Activated CD8-positive, alpha-beta memory T cell treated with anti-CD3 and anti-CD28 coated beads, Interleukin-2, amount 50 U/mL, for 1 hour (primary cell): ENCODE measurements at regions not wholly inside any gene's neighbourhood (a gene's known extent, or its start where the extent isn't known, plus 50 kb on each side); places are given as distances from the start of the nearest gene placed in this dataset.

Source experiments
- DNase-seq: peaks from one replicate; pipeline ENCODE4 v3.0.0-alpha.2; 2020; ENCODE audit errors: extremely low read depth

DNA sequence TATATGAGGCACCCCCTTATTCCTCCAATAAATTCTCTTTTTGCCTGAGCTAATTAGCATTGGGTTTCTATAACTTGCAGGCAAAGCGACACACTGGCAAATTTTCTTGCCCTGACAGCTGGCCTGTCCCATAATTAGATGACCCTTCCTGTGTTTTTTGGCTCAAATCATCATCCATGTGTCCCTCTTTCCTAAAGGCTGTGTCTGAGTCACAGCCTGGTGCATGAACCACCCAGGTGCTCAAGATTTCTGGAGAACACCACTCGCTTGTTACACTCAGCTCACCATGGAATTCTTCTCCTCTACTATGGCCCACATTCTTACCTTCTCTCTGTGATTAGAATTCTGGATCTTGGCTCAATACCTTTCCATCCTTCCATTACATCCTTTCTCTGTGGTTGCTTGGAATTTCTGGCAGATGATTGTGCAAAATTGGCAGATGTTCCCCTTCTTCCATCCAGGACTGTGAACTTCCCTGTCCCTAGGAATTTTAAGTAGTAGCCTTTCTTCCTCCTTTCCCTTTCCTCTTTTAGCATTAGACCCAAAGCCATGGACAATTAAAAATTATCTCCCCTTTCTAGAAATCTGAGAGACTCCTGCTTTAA is 116.0 kb upstream of the ANKRD1 start:
- no peak for DNase-seq

DNA sequence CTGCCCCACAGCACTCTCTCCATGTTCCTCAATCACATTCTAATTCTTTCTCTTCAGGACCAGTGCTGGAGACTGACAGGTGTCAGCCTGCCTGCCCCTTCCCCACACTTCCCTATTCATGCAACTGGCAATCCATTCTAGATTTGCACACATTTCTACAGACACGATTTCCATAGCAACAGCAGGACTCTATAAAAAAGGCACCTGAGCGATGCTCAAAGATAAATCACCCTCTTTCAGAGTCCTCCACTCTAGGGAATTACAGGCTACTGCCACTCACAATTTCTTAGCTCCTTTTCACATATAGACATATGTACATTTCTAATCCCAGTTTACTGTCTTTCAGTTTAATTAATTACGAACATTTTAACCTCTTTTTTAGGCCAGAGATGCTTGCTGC is 118.1 kb upstream of the ANKRD1 start:
- DNase-seq: no peak

DNA sequence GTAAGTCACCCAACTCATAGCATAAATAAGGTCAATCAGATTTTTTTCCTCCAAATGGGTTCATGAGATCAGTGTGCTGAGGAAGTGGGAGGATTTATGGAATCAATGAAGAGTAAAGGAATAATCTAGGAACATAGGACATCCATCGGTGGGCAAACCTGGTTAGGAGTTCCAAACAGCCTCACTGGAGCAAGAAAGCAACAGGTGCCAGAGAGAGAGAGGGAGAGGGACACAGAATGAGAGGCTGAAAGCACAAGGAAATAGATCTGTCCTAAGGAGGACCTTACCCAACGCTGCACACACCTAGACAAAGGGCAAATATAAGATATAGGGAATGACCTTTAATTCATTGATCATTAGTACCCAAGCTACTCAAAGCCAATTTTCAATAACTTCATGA is 119.5 kb upstream of the ANKRD1 start:
- DNase-seq: no peak

DNA sequence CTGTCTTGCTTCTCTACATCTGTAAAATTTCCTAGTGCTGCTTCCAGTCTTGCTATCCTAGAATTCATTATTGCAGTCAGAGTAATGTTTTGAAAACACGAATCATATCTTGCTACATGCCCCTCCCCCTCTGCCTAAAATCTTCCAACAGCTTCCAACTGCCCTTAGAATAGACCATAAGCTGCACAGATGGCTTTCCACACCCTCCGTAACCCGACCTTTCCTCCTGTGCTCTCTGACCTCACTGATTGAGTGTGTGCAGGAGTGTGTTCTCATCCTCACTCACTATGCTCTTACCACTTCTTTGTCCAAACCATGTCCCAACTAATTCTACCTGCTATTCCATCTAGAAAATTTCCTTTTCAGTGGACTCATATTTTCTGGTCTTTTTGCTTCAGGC is 121.2 kb upstream of the ANKRD1 start:
- no peak for DNase-seq

DNA sequence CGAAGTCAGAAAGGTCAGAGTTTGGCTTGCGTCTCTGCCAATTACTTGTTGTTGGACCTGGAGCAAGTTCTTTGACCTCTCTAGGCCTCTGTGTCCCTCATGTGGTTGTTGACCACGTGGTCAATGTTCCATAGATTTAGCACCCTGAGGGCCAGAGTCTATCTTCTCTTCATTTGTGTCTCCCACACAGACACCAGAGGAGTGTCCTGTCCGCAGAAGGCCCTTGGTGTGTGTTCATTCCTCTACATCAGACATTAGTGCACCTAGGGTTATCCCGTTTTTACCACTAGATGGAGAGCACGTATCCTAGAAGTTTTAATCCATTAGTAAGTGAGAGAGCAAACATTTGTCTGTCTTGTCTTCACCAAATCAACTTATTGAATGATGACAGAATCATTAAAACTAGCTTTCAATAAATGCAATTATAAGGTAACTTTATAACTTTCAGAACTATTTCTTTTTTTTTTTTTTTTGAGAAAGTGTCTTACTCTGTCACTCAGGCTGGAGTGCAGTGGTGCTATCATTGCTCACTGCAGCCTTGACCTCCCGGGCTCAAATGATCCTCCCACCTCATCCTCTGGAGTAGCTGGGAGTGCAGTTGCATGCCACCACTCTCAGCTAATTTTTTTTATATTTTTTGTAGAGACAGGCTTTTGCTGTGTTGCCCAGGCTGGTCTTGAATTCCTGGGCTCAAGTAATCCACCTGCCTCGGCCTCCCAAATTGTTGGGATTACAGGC is 122.5 kb upstream of the ANKRD1 start:
- DNase-seq: no peak

DNA sequence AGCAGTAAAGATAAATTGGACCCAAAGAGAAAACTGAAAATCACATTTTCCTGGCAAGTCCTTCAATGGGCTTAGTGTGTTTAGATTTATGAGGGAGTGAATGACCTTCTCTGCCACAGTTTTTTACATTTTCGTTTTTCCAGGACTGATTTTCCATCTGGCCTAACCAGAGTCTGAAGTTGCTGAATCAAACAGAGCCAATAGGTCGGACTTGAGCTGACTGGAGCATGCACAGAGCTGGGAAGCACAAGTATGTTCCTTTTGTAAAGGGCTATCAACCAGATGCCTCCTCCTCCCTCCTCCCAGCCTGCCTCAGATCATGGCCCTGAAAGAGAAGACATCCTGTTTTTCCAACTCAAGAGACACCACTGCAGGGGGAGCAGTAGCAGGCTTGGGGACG is 126.0 kb upstream of the ANKRD1 start:
- DNase-seq: no peak

DNA sequence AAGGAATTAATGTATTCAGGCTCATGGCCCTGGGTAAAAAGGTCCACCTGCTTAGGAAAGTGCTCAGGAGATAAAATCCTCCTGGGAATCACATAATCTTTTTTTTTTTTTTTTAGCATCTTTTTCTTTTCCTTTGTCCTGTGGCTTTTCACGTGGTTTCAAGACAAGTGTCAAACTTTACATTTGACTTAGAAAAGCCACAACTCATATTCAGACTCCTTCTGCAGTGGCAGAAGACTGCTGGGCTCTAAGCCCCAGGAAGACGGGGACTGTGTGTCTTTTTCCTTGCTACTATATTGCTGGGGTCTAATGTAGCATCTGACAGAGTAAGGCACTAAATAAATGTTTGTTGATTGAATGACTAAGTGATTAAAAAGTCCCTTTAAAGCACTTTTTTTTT is 127.5 kb upstream of the ANKRD1 start:
- no peak for DNase-seq

DNA sequence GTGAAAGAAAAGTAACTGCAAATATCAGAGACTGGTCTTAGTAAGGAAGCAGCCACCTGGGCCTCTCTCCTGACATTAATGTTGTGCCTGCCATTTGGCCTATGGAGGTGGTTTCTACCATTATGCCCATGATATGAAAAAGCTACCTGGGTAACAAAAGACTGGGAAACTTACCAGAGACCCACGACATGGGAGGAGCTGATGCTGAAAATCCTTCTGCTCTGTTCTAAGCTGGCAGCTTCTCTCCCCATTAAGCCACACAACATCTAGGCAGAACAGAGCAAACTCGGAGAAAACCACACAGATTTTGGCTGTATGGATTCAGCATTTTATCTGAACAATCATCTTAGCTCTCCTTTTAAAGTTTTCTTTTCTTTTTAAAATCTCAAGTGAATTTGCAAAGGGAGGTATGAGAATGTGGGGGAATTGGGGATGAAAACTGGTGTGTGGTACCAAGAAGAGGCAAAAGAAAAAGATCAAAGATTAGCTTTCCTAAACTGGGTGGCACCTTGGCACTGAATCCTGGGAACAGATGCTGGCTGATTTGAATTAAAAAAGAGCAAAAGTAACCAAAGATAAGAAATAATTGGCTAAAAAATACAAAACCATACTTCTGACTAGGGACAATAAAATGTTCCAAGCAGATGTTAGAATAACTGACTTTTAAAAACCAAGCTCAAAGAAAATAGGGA is 128.6 kb upstream of the ANKRD1 start:
- no peak for DNase-seq

DNA sequence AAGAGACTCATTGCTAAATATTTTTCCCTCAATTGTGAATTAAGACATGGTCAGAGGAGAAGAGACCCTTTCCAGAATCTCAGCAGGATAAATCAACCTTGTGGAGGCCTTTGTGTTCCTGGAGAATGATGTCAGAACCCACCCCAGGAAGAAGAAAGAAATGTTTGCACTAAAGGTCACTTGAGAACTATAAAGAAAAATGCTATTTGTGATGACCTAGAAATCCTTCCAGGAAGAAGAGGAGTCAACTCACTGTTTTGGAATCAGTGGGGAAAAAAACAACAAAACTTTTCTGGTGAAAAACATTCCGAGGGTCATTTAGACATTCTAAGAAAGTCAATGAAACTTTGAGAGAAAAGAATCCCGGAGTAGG is 129.1 kb upstream of the ANKRD1 start:
- DNase-seq: no peak

DNA sequence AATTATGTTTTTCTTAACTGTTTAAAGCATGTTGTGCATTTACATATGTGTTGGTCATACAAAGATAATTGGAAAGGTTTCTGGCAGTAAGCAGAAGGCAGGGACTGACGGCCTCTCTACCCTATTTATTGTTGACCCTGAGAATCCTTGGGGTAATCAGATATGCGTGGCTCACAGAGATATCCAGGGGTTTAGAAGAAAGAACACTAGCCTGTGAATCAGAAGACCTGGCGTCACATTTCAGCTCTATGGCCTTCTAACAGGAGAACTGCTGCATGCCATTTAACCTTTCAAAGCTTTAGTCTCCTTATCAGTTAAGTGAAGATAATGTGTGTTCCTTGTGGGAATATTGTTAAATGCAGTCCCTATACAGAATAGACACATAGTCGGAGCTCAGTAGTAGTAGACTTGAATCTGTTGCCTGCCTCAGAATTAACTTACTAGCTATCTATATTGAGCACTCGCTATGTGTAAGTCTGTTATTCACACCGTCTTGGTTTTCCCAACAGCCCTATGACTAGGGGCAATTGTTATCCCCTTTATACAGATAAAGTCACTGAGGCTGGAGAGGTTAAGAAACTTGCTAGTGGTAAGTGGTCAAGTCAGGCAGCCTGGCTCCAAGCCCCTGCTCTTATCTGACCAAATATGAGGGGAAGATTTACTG is 129.6 kb upstream of the ANKRD1 start:
- DNase-seq: no peak

DNA sequence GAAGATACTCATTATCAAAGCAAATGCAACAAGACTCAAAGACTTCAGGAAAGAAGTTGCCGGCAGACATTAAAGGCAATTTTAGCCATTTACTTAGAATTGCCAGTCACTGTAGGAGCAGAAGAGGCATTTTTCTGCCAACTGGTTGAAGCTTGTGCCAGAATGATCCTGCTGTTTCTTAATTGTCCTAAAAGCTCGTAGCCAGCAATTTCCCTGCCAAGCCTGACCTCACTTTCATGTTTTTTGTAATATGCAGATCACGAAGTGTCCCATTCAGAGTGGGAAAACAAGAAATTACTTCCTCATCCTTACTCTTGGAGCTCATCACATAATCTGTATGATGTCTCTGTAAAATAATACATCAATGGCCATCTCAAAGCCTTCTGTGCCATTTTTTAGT is 130.9 kb upstream of the ANKRD1 start:
- no peak for DNase-seq

DNA sequence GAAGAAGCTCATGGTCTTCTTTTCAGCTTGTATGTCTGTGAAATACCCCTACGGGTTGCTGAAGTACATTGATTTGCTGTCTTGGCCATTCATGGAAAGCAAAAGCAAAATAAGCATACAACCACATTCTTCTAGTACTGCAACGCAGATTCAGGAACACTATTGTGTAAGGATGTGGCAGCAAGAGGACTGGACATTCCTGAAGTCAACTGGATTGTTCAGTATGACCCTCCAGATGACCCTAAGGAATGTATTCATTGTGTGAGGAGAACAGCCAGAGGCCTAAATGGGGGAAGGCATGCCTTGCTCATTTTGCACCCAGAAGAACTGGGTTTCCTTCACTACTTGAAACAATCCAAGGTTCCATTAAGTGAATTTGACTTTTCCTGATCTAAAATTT is 133.4 kb upstream of the ANKRD1 start:
- DNase-seq: no peak

DNA sequence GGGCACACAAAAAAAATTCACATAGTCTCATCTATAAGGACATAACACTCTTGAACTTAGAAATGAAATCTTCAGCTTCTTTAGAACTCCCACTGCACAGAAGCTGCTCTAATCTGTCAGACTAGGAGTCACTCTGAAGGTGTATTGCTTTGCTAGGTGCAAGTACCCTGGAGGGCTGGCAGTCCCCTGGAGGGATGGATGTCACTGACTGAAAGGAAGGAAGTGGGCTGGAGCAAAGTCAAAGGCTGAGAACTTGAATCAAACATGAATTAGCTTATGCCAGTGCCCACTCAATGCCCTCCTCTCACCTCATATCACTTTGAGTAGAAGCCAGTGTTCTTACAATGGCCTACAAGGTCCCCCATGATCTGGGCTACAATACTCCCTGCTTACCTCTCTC is 140.3 kb upstream of the ANKRD1 start:
- no peak for DNase-seq

DNA sequence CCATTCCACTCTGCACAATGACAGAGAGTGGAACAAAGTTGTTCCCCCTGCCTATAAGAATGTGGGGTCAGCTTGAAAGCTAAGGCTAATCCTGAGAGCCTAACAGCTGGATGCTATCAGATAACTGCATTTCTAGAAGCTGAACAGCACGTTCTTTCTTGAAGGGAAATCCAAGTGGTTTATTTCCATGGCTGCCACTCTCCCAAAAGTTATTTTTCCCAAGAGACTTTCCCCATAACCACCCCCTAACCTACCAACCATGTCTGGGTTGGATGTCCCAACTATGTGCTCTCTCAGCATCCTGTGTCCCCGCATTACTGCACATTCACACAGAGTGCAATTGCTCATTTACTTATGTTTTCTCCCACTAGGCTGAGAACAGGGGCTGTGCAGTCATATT is 140.7 kb upstream of the ANKRD1 start:
- no peak for DNase-seq

DNA sequence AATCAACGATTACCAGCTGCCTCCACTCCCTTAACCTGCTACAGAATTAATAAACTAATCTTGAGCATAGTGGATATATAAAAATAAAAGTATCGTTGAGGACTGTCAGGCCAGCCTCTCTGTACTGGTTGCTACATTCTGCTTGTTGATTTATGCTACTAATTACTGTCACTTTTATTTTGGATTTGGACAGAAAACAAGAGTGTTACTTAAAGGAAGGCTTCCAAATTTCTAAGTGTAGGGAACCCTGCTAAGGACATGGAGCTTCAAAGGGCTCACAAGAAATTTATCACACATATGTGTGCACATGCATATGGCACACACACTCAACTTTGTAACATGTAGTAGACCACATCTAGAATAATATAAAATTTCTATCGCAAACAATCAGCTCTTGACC is 141.2 kb upstream of the ANKRD1 start:
- no peak for DNase-seq

DNA sequence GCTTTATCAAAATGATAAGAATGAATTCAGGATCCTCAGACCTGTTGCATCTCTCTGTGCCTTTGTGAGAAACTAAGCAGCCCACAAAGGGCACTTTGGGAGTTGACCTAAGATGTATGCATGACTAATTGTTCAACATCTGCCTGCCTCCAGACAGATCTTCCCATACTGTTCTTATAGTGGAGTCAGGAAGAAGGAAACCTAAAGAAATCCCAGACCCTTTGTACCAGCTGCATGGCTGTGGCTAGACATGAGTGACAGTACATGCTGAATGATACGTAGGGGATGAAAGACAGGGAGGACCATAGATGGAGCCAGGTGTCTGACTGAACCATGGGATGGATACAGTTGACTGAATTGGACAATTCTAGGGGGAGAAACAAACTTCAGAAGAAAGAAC is 148.7 kb upstream of the PCGF5 start:
- no peak for DNase-seq

DNA sequence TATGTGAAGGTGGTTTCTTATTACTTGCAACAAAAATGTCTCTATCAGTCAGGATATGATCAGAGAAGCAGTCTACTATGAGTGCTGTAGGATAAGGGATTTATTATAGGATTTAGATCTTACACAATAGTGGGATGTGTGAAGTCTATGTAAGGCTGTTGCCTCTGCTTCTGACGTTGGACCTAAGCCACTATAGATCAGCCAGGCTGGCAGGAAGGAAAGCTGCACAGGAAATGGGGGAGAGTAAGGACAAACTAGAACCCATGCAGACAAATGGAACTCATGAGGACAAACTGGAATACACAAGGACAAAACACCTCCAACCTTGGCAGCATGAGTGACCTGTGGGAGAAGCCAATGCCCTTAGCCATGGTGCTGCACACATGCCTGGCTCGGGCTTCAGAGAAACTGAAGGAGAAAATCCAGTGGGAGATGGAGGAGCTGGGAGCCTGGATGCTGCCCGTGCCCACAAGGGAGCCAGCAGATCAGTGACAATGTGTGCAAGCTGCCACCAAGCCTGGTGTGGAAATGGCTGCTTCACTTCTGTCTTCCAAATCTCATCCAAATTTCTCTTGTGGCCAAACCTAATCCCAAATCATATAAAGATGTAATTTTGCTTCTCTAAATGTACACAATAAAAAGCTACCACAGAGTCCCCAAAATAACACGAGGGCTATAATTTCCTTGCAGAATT is 147.0 kb upstream of the PCGF5 start:
- DNase-seq: no peak

DNA sequence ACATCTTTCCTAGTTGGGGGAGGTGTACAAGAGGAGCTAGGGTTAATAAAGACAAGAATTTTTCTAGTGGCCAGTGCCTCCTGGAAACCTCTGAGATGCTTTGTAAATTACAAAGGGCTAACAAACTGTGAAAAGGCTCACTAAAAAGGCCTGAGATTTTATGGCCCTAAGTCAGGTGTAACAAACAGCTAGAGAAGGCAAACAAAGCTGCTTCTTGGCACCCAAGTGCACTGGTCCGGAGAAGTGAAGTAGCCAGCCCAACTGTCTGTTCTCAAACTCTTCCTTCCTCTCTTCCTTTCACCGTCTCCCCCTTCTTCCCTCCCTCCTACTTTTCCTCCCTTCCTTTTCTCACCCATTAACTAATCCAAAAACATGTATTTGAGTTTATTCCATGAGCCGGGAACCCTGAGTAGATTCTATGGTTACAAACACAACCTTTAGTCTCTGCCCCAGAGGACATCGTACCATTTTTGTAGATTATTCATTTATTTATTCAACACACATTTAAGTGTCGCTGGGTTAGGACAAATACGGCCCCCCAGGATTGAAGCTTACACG is 143.4 kb upstream of the PCGF5 start:
- no peak for DNase-seq

DNA sequence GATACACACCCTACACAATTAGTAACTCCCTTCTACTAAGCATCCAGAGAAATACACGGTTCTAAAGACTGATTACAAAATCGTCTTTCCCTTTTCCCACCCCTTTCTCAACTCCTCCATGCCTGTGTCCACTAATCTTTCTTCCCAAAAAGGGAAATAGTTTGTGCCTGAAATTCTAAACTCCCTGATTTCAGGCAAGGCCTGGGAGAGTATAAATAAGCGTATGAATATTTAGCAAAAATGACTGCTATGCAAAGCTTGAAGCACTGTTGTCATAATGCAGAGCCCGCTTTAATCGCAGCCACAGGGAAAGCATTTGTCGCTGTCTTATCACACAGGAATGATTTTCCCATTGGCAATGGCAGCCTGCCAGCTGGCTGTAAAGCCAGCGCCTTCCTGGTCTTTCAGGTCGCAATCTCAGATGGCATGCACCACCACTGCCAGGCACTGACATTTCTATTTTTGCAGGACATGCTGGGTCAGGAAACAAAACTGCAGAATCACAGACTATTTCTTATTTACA is 142.9 kb upstream of the PCGF5 start:
- no peak for DNase-seq

DNA sequence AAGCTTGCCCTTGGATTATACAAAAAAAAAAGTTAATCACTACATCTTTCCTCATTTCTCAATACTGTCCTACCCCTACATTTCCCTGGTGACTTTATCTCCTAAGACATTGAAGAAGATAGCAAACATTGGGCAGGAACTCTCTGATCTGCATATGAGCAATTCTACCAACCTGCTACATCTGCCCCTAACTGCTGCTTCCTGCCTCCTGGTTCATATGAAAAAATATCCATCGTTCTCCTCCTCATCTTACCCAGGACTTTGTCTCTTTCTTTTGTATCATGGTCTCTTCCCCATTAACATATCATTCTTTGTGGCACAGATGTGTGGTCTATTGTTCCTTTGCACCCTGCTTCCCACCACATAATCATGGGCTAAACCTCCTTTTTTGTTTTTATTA is 139.7 kb upstream of the PCGF5 start:
- no peak for DNase-seq

DNA sequence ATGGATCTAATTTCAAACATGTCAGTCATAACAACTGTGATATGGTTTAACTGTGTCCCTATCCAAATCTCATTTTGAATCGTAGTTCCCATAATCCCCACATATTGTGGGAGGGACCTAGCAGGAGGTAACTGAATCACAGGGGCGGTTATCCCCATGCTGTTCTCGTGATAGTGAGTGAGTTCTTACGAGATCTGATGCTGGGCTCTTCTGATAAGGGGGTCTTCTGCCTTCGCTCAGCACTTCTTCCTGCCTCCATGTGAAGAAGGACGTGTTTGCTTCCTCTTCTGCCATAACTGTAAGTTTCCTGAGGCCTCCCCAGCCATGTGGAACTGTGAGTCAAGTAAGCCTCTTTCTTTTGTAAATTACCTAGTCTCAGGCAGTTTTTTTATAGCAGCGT is 138.0 kb upstream of the PCGF5 start:
- no peak for DNase-seq
